Testis (tissue), 2 donors: ENCODE measurements at regions not wholly inside any gene's neighbourhood (a gene's known extent, or its start where the extent isn't known, plus 50 kb on each side); places are given as distances from the start of the nearest gene placed in this dataset.

ENCODE experiments used
- CTCF ChIP-seq, 3 experiments: fragments of 450-650 bp in 2 of 3; fragments of 200-600 bp in 1 of 3; sonication (generic) in 1 of 3; IDR thresholded peaks; one replicate each; pipeline ENCODE4 v1.5.1; 2016 to 2019; ENCODE audit warnings: antibody characterized with exemption in 3 of 3, mild to moderate bottlenecking in 2 of 3, moderate library complexity in 1 of 3
- POLR2A ChIP-seq: fragments of 450-650 bp; IDR thresholded peaks from one replicate; pipeline ENCODE4 v1.6.1; 2017; ENCODE audit warnings: antibody characterized with exemption, mild to moderate bottlenecking, moderate library complexity

- no peak for TF ChIP-seq CTCF (IDR thresholded peaks at IDR 0.05)
- TF ChIP-seq POLR2A, result no peak
These were observed 838.8 kb downstream of the GRID1 start for GRCh38 chr10:85527616-85528317.
